Endothelial cell of umbilical vein (primary cell): ENCODE measurements at regions not wholly inside any gene's neighbourhood (a gene's known extent, or its start where the extent isn't known, plus 50 kb on each side); places are given as distances from the start of the nearest gene placed in this dataset.

Source experiments
- BruUV-seq: library from RNA; stranded (reverse); fragments of 400-500 nt; replicated peaks from 2 replicates; lab custom pipeline; 2021; lab: Mats Ljungman, UMichigan
- CTCF ChIA-PET: fragments of 300-600, 350-600 bp; sonication (Branson Sonifier 250); formaldehyde crosslinking; loops from one replicate; lab custom pipeline; 2021; ENCODE audit warnings: antibody characterized with exemption, inconsistent platforms; lab: Charles Lee
- POLR2A ChIA-PET: fragments of 300-600, 350-600 bp; sonication (Branson Sonifier 250); formaldehyde crosslinking; loops from one replicate; lab custom pipeline; 2021; ENCODE audit warnings: antibody characterized with exemption, inconsistent platforms; lab: Charles Lee
- DNase-seq: peaks from one replicate; pipeline ENCODE4 v3.0.0-alpha.2; 2011; ENCODE audit warnings: low read depth, low spot score
- FAIRE-seq: peaks from 2 replicates; lab custom pipeline; 2011; peaks lifted over from hg19 to GRCh38; lab: Jason Lieb, UNC
- H2AFZ ChIP-seq: 2 replicates; pipeline ENCODE4 v1.6.0; 2012; ENCODE audit warnings: low read depth, low read length, control low read depth, inconsistent platforms
- H3K27ac ChIP-seq: 2 replicates; pipeline ENCODE4 v1.5.1; 2011; ENCODE audit warnings: low read depth, mild to moderate bottlenecking, control low read depth, low read length, moderate library complexity; ENCODE audit not compliant: insufficient read depth
- H3K27me3 ChIP-seq, 2 experiments: 2 replicates each; pipeline versions ENCODE4 v1.6.0 to v1.6.1; 2011; ENCODE audit warnings: low read length in 2 of 2, mixed read lengths in 1 of 2; ENCODE audit not compliant: control insufficient read depth in 2 of 2, insufficient read depth in 2 of 2
- H3K36me3 ChIP-seq, 2 experiments: 2 replicates in 1 of 2; 3 replicates in 1 of 2; pipeline ENCODE4 v1.5.1; 2011; ENCODE audit warnings: low read length in 2 of 2, mild to moderate bottlenecking in 1 of 2, moderate library complexity in 1 of 2; ENCODE audit not compliant: control insufficient read depth in 2 of 2, insufficient read depth in 2 of 2; ENCODE audit errors: extremely low read depth in 1 of 2
- H3K4me1 ChIP-seq: 3 replicates; pipeline ENCODE4 v1.5.1; 2011; ENCODE audit warnings: mild to moderate bottlenecking, low read length; ENCODE audit not compliant: control insufficient read depth, insufficient read depth; ENCODE audit errors: extremely low read depth
- H3K4me2 ChIP-seq: 2 replicates; pipeline ENCODE4 v1.6.1; 2011; ENCODE audit warnings: low read length, control low read depth, mixed read lengths; ENCODE audit not compliant: insufficient read depth
- H3K4me3 ChIP-seq, 3 experiments: fragments of 200-600 bp in 1 of 3; sonication (generic), shearing (Covaris generic) in 1 of 3; replicated peaks in 1 of 3; 2 replicates each; pipeline ENCODE4 v1.5.1; 2011 to 2016; ENCODE audit warnings: control low read depth in 3 of 3, low read length in 3 of 3, mild to moderate bottlenecking in 2 of 3, inconsistent platforms in 1 of 3, low read depth in 1 of 3, moderate library complexity in 1 of 3; ENCODE audit not compliant: insufficient read depth in 1 of 3
- H3K79me2 ChIP-seq: 2 replicates; pipeline ENCODE4 v1.6.0; 2012; ENCODE audit warnings: low read length, inconsistent platforms; ENCODE audit not compliant: control insufficient read depth, insufficient read depth
- H3K9ac ChIP-seq: replicated peaks from 2 replicates; pipeline ENCODE3; 2011; ENCODE audit warnings: low read length, control low read depth; ENCODE audit not compliant: insufficient read depth; ENCODE audit errors: extremely low read depth
- H3K9me1 ChIP-seq: replicated peaks from 3 replicates; pipeline ENCODE4 v1.6.0; 2011; ENCODE audit warnings: mild to moderate bottlenecking, low read length; ENCODE audit not compliant: control insufficient read depth, insufficient read depth; ENCODE audit errors: extremely low read depth
- H3K9me3 ChIP-seq: replicated peaks from 2 replicates; pipeline ENCODE4 v1.5.1; 2012; ENCODE audit warnings: low read length, inconsistent platforms; ENCODE audit not compliant: control insufficient read depth, insufficient read depth
- H4K20me1 ChIP-seq: replicated peaks from 2 replicates; pipeline ENCODE3; 2011; ENCODE audit warnings: mild to moderate bottlenecking, low read length; ENCODE audit not compliant: control insufficient read depth, insufficient read depth; ENCODE audit errors: extremely low read depth
- CTCF ChIP-seq, 2 donors: IDR thresholded peaks; 1 replicate in 1 of 2; 2 replicates in 1 of 2; pipeline ENCODE4 v1.5.1; 2011; ENCODE audit warnings: low read length in 2 of 2, mild to moderate bottlenecking in 2 of 2, moderate library complexity in 2 of 2, control low read depth in 1 of 2, inconsistent platforms in 1 of 2, low read depth in 1 of 2; ENCODE audit not compliant: insufficient read depth in 1 of 2; ENCODE audit errors: extremely low read depth in 1 of 2
- EZH2 ChIP-seq: IDR thresholded peaks from 2 replicates; pipeline ENCODE4 v1.6.1; 2012; ENCODE audit warnings: borderline replicate concordance, low read depth, mild to moderate bottlenecking, moderate library complexity, low read length, inconsistent platforms; ENCODE audit not compliant: severe bottlenecking
- FOS ChIP-seq: IDR thresholded peaks from 2 replicates; pipeline ENCODE4 v1.6.1; 2011; ENCODE audit warnings: mild to moderate bottlenecking, low read length, moderate library complexity, borderline replicate concordance; ENCODE audit not compliant: insufficient read depth
- GATA2 ChIP-seq: IDR thresholded peaks from 2 replicates; pipeline ENCODE4 v1.7.0; 2011; ENCODE audit warnings: low read depth, mild to moderate bottlenecking, moderate library complexity, mixed read lengths, low read length; ENCODE audit not compliant: insufficient read length, insufficient read depth
- JUN ChIP-seq: IDR thresholded peaks from 2 replicates; pipeline ENCODE4 v1.6.1; 2011; ENCODE audit warnings: borderline replicate concordance, low read depth; ENCODE audit not compliant: insufficient read length, insufficient read depth
- MAX ChIP-seq: IDR thresholded peaks from 2 replicates; pipeline ENCODE4 v1.6.1; 2011; ENCODE audit not compliant: insufficient read depth, insufficient read length
- MYC ChIP-seq: IDR thresholded peaks from one replicate; pipeline ENCODE4 v1.6.1; 2011; ENCODE audit warnings: mild to moderate bottlenecking, low read depth, low read length
- POLR2A ChIP-seq: IDR thresholded peaks from 2 replicates; pipeline ENCODE4 v1.6.1; 2012; ENCODE audit warnings: low read depth, mild to moderate bottlenecking, control low read depth, low read length
- POLR2AphosphoS5 ChIP-seq: IDR thresholded peaks from 2 replicates; pipeline ENCODE4 v1.6.1; 2012; ENCODE audit warnings: low read depth, mild to moderate bottlenecking, control low read depth, low read length, moderate library complexity; ENCODE audit not compliant: insufficient read depth
- dilution Hi-C: fragments of 300-500 bp; cut with MboI; formaldehyde crosslinking; loops from one replicate; pipeline ENCODE4 v1.15.0; 2019; ENCODE audit warnings: low sequenced_read_pairs; ENCODE audit not compliant: extremely low pct_ligation_motif_present
- intact Hi-C: fragments of 100-400 bp; cut with micrococcal nuclease; formaldehyde crosslinking; loops from one replicate; pipeline ENCODE4 v1.10.0; 2022

- Histone ChIP-seq H3K4me1 (no peaks in the 10 kb centered on the region), H2AFZ (no peak overlapping the region), H3K9me1 (no peaks in the 10 kb centered on the region), H3K36me3 (no peaks in the 10 kb centered on the region), H3K4me3 (no peak overlapping the region), H3K9me3 (no peaks in the 10 kb centered on the region), H3K9ac (no peak overlapping the region), H3K4me2 (no peak overlapping the region), H4K20me1 (no peaks in the 10 kb centered on the region), H3K27ac (no peak overlapping the region), H3K27me3 (peaks cover 0 to 2% of the 10 kb centered on the region in 2 experiments), H3K79me2 (no peaks in the 10 kb centered on the region)
- dilution Hi-C loops (no loop called here), intact Hi-C loops (no loop called here)
- TF ChIP-seq MYC (no peak), JUN (no peak), GATA2 (no peak), CTCF (IDR thresholded peaks at IDR 0.05; ENCODE audit: extremely low read depth in 1 of 2, insufficient read depth in 1 of 2, low read depth in 1 of 2, low read length in 2 of 2) (no peak), MAX (no peak), FOS (no peak), EZH2 (no peak), POLR2AphosphoS5 (no peak), POLR2A (no peak)
- FAIRE-seq = no peak
- BruUV-seq = no TSS peak
- ChIA-PET CTCF (interaction anchor here (2.6 kb wide), 1 partner anchor 21 kb away, joined by 6 read pairs; no protein-coding TSS in a partner anchor), POLR2A (no interaction called here)
- DNase-seq = no peak
These were observed 61.5 kb upstream of the GATB start for GRCh38 chr4:151822331-151822730.
